NCI-H526 (cell line): ENCODE measurements at regions not wholly inside any gene's neighbourhood (a gene's known extent, or its start where the extent isn't known, plus 50 kb on each side); places are given as distances from the start of the nearest gene placed in this dataset.
"Not testable (repeated sequence)": the region's sequence is repeated elsewhere in the genome, so short reads cannot be mapped to it uniquely, and the experiment has no call there.

Source experiments
- DNase-seq, 2 experiments: peaks; one replicate each; lab custom pipeline; 2025; lab: John Stamatoyannopoulos, UW

GRCh38 chr14:89743828-89744227 is 210.7 kb downstream of the EFCAB11 start:
- DNase-seq = no peak

- peak; percentile 34 to 53 for DNase-seq
Observed at GRCh38 chr14:89740241-89740640, 214.3 kb downstream of the EFCAB11 start.

GRCh38 chr14:89736881-89737280 is 217.6 kb downstream of the EFCAB11 start:
- no peak for DNase-seq

- DNase-seq = no peak
Observed at GRCh38 chr14:89731396-89731933, 223.1 kb downstream of the EFCAB11 start.

GRCh38 chr14:89730687-89731086 is 223.8 kb downstream of the EFCAB11 start:
- DNase-seq = no peak

GRCh38 chr14:89728964-89729363 is 225.6 kb downstream of the EFCAB11 start:
- DNase-seq = no peak

- not testable (repeated sequence) for DNase-seq
Observed at GRCh38 chr14:89726226-89726625, 228.3 kb downstream of the EFCAB11 start.

- DNase-seq = no peak
Observed at GRCh38 chr14:89724628-89724960, 229.9 kb downstream of the EFCAB11 start.

- no peak for DNase-seq
Observed at GRCh38 chr14:89723930-89724627, 230.5 kb downstream of the EFCAB11 start.

GRCh38 chr14:89721956-89722355 is 232.6 kb downstream of the EFCAB11 start:
- no peak for DNase-seq

GRCh38 chr14:89720741-89721729 is 233.5 kb downstream of the EFCAB11 start:
- DNase-seq = no peak

GRCh38 chr14:89720076-89720687 is 234.3 kb downstream of the EFCAB11 start:
- no peak for DNase-seq

GRCh38 chr14:89719366-89720075 is 235.0 kb downstream of the EFCAB11 start:
- DNase-seq = no peak

- DNase-seq = no peak
Observed at GRCh38 chr14:89708982-89709625, 245.4 kb downstream of the EFCAB11 start.

GRCh38 chr14:89707086-89707485 is 247.4 kb downstream of the EFCAB11 start:
- DNase-seq = no peak

GRCh38 chr14:89702876-89703200 is 251.7 kb downstream of the EFCAB11 start:
- no peak for DNase-seq

- no peak for DNase-seq
Observed at GRCh38 chr14:89702073-89702875, 252.3 kb downstream of the EFCAB11 start.

GRCh38 chr14:89701211-89702043 is 253.1 kb downstream of the EFCAB11 start:
- peak; percentile 55 to 89 for DNase-seq

- peak; percentile 57 to 79 for DNase-seq
Observed at GRCh38 chr14:89700801-89701200, 253.7 kb downstream of the EFCAB11 start.

- no peak for DNase-seq
Observed at GRCh38 chr14:89699071-89699470, 255.5 kb downstream of the EFCAB11 start.
